ENCODE measurements at regions not wholly inside any gene's neighbourhood (a gene's known extent, or its start where the extent isn't known, plus 50 kb on each side); places are given as distances from the start of the nearest gene placed in this dataset.
"Not testable (repeated sequence)": the region's sequence is repeated elsewhere in the genome, so short reads cannot be mapped to it uniquely, and the experiment has no call there.

- not testable (repeated sequence) for DNase-seq (ENCODE audit: low spot score)
Measured at GRCh38 chr10:55899472-55900147, 461.4 kb downstream of the ZWINT start.

- no peak for DNase-seq (ENCODE audit: low spot score)
Measured at GRCh38 chr10:55897490-55897921, 463.6 kb downstream of the ZWINT start.

- DNase-seq (ENCODE audit: low spot score): no peak
Measured at GRCh38 chr10:55892276-55892675, 468.8 kb downstream of the ZWINT start.

GRCh38 chr10:55881588-55881987 is 479.5 kb downstream of the ZWINT start:
- DNase-seq (ENCODE audit: low spot score): no peak

DNA sequence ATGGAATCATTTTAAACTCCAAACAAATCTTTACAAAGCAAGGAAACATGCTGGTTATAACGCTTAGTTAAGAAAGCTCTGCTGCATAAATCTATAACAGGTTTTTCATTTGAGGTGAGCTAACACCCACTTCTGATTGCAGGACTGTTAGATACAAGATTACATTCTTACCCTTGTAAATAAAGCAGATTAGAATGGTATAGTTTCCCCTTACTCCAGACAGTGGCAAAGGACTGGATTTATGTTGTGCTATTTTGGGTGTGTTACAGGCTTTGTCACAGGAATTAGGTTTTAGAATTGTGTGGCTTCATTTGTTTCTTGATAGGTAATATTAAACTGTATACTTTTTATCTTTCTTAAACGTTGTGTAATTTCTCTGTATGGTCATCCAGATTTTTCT is 487.6 kb downstream of the ZWINT start:
- DNase-seq (ENCODE audit: low spot score): no peak

DNA sequence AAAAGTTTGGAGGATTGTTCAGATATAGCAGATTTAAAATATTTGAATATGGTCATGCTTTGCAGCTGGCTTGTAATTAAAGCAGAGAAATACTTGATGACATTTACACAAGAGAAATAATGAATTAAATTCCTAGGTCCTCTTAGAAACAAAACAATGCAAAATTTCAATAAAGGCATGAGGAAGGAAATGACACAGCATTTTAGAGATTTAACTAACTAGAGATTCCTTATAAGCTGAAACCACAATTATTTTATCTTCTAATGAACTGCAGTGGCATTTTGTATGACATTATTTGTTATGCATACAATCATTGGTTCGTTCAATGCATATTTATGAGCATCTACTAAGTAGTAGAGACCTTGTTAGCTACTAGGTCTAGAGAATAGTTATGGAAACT is 490.9 kb downstream of the ZWINT start:
- no peak for DNase-seq (ENCODE audit: low spot score)

- DNase-seq (ENCODE audit: low spot score): no peak
Measured at GRCh38 chr10:55867848-55868247, 493.2 kb downstream of the ZWINT start.

DNA sequence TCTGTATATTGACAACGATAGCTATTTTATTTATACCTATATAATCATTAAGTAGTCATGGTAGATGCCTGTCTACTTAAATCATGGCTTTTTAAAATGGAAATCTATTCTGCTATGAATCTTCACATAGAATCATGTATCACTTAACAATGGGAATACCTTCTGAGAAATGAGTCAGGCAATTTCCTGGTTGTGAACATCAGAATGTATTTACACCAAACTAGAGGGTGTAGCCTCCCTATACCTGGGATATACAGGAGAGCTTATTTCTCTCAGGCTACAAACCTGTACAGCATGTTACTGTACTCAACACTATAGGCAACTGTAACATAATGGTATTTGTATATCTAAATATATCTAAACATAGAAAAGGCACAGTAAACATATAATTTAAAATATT is 502.3 kb downstream of the ZWINT start:
- DNase-seq (ENCODE audit: low spot score): no peak

DNA sequence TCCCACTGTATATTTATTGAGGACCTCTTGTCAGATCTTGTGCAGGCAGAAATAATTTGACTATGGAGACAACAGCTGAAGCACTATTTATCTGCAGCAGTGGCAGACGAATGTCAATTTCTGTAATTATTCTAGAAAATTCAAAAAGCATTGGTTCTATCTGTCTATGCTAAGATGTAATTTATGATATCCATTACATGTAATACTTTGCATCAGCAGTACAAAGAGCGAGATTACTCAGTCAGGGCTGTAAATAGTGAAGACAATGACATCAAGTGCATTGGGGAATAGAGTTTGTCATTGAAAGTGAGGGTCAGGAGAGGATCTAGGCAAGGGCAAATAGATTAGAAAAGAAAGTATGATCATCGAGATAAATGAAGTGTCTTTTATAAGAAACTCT is 508.2 kb downstream of the ZWINT start:
- no peak for DNase-seq (ENCODE audit: low spot score)

DNA sequence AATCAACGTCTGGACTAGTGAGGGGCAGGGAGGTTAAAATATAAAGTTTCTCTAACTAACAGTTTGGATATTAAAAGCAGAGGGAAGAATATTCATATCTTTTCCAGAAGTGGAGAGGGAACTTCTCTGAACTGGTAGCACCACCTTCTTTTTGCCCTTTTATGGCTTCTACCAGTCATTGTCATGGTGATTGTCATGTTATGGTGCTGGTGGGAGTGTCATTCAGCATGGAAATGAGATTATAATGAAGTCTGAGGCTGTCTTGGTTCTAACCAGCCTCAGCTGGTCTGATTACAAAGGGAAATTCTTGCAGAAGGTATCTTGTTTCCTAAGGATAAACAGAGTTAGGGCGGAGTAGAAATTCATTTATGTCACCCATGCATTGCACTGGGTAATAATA is 523.8 kb downstream of the ZWINT start:
- no peak for DNase-seq (ENCODE audit: low spot score)

DNA sequence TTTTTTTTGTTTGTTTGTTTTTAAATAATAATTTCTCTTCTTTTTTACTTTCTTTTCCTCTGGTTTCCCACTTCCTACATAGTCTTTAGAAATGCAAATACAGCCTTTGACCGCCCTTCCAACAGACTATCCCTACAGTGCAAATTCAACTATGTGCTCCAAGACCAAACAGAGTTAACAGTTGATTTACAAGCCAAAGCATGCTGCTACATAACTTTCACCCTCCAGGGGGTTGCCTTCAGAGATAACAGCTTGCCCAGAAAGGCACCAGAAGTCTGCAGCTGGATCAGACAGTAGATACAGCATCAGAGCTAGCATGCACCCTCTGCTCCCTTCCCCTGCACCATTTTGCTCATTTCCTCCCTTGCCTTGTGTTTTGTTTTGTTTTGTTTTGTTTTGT is 539.0 kb downstream of the ZWINT start:
- DNase-seq (ENCODE audit: low spot score): no peak

DNA sequence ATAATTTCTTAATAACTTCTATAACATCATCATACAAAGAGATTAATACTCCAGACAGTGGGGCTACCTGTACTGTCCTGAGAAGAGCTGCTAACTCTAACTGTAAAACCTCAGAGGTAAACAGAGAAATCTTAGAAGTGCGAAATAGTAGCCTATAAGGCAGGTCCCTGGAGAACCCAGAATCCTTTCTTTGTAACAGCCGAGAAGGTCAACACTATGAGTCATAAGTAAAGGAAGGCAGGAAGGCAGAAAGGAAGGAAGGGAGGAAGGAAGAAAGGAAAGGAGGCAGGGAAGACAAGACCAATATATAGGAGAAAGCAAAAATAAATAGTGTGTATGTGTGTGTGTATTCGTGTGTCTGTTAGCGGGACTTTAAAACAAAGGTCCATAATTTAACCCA is 540.6 kb downstream of the ZWINT start:
- DNase-seq (ENCODE audit: low spot score): no peak

DNA sequence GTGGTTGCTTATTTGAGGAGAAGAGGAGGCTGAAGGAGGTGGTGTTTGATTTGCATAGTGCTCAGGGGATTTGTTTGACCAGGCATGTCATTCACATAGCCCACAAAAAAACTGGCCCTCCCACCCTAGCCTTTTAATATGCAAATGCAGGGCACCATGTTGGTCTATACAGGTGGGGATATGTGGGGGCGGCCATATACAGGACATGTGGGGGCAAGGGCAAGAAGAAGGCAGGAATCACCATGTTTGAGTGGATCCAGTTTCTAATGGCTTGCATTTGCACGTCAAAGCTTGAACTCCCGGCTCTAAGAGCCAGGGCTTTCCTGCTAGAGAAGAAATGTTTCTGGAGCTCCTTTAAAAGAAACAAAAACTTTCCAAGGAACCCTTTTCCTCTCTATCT is 541.0 kb downstream of the ZWINT start:
- DNase-seq (ENCODE audit: low spot score): no peak

- no peak for DNase-seq (ENCODE audit: low spot score)
Measured at GRCh38 chr10:55813451-55814170, 547.4 kb downstream of the ZWINT start.

DNA sequence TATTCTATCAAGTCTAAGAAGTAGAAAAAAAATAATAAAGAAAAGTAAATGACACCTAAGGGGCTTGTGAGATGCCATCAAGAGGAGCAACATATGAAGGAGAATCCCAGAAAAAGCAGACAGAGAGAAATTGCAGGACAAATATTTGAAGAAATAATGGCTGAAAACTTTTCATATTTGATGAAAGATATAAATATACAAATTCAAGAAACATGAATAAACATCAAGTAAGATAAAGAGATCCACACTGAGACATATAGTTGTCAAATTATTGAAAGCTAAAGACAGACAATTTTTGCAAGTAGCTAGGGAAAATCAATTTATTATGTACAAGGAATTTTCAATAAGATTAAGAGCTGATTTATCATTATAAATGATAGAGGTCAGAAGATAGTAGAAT is 558.0 kb downstream of the ZWINT start:
- no peak for DNase-seq (ENCODE audit: low spot score)

- no peak for DNase-seq (ENCODE audit: low spot score)
Measured at GRCh38 chr10:55801353-55801661, 559.8 kb downstream of the ZWINT start.

- no peak for DNase-seq (ENCODE audit: low spot score)
Measured at GRCh38 chr10:55800602-55801352, 560.3 kb downstream of the ZWINT start.

DNA sequence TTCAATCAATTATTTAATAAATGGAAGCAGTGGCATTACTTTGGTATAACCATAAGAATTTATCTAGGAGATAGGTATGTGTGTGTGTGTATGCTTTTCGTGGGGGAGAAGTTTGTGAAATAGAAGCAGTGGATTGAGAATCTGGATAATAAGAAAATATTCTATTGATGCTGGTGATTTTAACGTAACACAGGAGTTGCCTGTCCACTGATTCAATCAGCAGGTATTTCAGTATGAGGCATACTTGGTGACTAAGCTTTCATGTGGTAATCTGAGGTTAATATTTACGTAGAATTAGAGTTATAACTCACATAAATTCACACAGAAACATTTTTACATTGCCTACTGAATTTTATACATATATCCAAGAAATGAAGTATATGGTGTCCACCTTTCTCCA is 568.0 kb downstream of the ZWINT start:
- no peak for DNase-seq (ENCODE audit: low spot score)

DNA sequence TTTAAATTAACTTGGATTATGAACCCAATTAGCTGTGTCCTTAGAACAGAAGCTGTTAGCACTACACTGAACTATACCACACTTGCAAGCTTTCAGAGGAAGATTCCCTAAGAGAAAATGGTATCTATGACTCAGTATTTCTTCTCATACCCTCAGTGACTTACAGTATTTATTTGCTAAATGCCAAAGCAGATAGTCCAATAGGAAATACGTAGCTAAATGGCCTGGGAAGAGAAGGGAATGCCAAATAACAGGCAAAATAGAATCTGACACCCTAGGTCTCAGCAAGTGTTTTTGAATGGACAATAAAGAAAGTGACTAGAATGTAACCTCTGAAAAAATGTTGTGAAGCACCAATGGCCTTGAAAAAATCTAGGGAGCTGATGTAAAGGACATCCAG is 570.8 kb downstream of the ZWINT start:
- not testable (repeated sequence) for DNase-seq (ENCODE audit: low spot score)

DNA sequence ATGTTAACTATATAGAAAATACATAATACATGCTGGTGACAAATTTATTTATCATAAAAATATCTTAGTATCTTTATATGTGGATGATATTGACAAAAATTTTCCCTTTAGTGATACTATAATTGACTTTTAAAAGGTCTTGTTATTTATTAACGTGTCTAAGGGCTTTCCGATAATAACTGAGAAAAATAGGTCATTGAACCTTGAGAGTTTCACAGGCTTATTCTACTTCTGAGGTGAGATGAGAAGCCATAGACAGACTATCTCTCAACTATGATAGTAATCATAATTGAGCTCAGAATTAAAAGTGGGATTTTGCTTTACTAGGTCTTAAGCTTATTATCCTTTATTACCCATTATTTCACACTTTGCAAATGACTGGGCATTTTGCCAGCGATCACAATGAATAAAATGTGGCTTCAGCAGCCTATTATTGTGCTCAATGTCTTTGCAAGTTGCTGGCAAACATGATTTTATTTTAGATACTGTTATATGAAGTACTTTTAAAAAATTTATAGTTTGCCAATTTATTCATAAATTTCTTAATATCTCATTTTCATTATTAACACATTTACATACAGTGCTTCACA is 574.5 kb downstream of the ZWINT start:
- no peak for DNase-seq (ENCODE audit: low spot score)

GRCh38 chr10:55782181-55782580 is 578.9 kb downstream of the ZWINT start:
- DNase-seq (ENCODE audit: low spot score): no peak

DNA sequence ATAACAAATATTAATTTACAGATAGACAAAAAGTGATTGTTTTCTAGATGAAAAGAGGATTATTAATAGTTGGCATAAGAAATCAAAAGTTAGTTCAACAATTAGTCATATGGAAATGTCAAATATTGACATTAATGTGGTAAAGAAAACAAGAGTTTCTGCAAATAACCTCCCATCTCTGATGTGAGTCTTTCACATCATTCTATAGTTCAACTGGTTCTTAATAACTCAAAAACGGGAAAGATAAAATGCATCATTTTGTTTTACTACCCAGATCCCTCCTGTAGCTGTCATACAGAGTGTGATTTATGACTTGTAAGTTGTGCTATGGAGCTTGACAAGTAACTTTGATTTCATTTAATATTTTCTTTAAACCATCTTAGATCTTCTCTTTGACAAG is 594.8 kb downstream of the ZWINT start:
- no peak for DNase-seq (ENCODE audit: low spot score)

DNA sequence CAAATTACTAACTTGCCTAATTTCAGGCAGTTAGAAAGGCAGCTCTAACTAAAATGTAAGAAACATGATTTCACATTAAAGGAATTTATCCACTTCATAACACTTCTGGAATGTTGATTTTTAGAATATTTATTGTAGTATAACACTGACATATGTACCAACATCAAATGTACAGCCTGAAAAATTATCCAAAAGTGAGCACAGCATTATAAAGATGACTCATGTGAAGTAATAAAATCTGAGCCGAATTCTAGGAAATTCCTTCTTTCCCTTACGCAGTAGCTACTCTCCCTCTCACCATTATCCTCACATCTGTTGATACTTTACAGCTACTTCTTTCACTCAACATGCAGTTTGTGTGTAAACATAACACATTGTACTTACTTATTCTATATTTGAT is 610.6 kb downstream of the ZWINT start:
- no peak for DNase-seq (ENCODE audit: low spot score)

All from left forelimb (tissue), 1 donor.